Inferior parietal cortex (tissue), 1 donor: ENCODE measurements at regions not wholly inside any gene's neighbourhood (a gene's known extent, or its start where the extent isn't known, plus 50 kb on each side); places are given as distances from the start of the nearest gene placed in this dataset.
"Not testable (repeated sequence)": the region's sequence is repeated elsewhere in the genome, so short reads cannot be mapped to it uniquely, and the experiment has no call there.

Experiments
- DNase-seq: peaks from one replicate; pipeline ENCODE4 v3.0.0-alpha.2; 2016; ENCODE audit errors: extremely low spot score

DNA sequence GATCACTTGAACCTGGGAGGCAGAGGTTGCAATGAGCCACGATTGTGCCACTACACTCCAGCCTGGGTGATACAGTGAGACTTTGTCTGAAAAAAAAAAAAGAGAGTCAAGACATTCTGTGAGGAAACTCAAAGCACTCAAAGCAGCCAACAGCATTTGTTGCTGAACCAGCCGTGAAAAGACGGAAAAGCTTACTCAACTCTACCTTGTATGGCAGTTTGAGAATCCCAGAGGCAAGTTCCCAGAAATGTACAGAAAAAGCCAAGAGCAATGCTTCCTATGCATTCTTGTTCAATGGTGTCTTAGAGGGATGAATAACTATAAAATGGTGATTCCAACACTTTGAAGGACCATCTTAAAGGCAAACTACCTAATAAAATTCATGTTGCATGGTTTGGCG is 170.2 kb downstream of the HSD17B3 start:
- DNase-seq: no peak

- no peak for DNase-seq
Measured at GRCh38 chr9:96130970-96131369, 171.0 kb downstream of the HSD17B3 start.

DNA sequence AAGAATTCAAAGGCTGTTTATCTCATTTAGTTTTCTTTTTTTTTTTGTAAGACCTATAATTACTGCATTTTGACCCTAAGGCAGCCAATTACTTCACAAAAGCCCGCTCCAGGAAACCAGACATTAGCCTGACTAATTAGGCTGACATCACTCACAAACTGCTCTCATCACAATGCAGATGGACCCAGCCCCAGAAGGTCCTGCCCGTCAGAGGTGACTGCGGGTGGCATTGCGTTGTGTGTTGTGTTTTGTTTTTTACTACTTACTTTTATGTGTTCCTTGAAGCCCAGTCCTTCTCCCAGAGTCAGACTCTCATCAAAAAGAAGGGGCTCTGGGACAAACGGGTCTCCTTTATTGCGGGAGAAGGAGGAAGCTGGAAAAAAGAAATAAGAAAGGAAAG is 172.2 kb downstream of the HSD17B3 start:
- DNase-seq: no peak

GRCh38 chr9:96128880-96129279 is 173.1 kb downstream of the HSD17B3 start:
- DNase-seq: no peak

- no peak for DNase-seq
Measured at GRCh38 chr9:96126321-96126881, 175.6 kb downstream of the HSD17B3 start.

DNA sequence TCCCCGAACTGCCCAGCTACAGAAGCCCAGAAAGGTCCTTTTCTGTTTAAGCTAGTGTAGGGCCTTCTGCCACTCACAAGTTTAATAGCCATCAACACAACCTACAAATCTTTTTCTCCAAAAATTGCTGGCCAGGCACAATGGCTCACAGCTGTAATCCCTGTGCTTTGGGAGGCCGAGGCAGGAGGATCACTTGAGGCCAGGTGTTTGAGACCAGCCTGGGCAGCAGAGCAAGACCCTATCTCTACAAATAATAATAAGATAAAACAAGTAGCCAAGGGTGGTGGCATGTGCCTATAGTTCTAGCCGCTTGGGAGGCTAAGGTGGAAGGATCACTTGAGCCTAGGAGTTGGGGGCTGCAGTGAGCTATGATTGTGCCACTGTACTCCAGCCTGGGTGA is 176.4 kb downstream of the HSD17B3 start:
- DNase-seq: no peak

- no peak for DNase-seq
Measured at GRCh38 chr9:96122751-96123150, 179.2 kb downstream of the HSD17B3 start.

DNA sequence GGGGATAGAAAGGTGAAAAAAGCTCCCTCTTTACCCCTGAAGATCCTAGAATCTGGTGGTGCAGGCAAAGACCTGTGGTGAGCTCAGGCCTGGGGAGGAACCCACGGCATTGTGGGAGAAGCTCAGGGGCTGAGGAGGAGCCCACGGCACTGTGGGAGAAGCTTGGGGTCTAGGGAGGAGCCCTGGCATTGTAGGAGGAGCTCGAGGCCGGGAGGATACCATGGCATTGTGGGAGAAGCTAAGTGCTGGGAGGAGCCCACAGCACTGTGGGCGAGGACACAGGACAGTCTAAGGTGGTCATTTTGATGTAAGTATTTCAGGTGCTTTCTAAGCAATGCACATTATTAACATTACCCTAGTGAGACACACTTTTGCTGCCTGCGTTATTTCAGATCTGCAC is 179.7 kb downstream of the HSD17B3 start:
- DNase-seq: no peak

DNA sequence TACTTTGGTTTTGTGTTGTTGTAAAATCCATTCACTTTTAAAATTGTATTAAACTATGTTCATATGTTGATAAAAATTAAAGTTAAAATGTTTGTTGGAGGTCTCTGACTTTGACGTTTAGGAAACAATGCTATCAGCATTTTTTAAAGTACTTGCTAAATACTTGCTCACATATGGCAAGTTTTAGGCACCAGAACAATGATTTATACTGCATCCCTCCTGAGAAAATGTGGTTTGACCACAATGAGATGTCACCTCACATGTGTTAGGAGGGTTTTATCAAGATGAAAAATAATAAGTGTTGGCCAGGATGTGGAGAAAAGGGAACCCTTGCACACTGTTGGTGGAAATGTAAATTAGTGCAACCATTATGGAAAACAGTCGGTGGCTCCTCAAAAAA is 180.8 kb downstream of the HSD17B3 start:
- DNase-seq: no peak

DNA sequence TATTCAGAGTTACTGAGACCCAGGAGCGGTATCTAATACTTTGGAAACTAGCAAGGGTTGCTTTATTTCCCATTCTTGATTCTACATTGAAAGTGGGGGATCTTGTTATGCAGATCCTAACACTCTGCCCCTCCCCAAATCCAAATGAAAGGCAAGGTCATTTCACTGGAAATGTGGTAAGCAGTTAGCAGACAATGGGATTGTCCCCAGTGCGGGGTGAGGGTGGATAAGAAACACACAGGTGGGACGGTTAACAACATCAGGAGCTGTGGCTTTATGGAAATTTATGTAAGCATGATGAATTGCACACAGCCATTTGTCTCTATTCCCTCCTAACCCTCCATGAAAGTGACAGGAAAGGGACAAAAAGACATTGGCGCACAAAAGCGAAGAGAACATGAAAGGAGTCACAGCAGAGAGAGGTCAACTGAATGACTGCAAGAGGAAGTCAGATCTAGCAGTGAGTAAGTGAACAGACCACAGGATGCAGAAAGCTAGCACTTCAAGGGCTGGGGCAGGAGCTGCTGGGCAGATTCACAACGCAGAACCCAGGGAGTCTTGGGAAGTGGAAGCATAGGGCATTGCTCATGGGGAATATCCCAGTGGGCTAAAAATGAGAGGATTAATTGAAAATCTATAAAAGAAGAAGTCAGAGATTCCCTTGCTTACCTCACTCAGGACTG is 184.4 kb downstream of the HSD17B3 start:
- DNase-seq: no peak

DNA sequence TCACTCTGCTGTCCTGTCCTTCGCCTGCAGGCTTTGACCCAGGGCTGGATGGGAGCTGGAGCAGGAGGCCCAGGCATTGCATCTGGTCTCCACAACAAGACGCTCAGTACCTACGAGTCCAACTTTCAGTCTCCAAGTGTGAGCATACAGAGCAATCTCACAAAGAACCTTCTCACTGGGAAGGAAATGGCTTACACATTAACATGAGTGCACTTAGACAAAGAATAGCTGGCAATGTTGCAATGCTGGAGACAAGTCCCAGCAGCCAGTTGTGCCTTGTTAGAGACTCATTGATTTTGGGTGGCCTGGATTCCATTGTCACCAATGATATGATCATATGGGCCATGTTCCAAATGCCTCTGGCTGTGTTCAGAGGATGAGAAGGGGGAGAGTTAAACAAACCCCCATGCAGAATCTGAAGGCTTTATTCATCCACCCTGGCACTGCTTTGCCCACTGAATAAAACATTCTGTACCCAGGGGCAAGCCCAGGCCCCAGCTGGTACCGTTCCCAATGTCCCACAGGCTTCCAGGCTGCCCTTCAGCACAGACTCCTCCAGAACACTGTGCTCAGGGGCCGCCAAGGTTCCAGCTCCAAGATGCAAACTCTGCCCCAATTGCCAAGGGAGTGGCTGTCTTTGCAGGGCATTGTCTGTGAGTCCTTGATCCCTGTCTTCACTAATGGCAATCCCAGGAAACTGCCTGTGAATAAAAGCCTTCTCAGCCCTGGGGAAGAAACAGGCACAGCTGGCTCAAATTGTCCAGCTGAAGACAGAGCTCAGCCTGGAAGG is 185.5 kb downstream of the HSD17B3 start:
- DNase-seq: peak; percentile 95

- DNase-seq: no peak
Measured at GRCh38 chr9:96115836-96116235, 186.1 kb downstream of the HSD17B3 start.

- DNase-seq: no peak
Measured at GRCh38 chr9:96113032-96113431, 188.9 kb downstream of the HSD17B3 start.

DNA sequence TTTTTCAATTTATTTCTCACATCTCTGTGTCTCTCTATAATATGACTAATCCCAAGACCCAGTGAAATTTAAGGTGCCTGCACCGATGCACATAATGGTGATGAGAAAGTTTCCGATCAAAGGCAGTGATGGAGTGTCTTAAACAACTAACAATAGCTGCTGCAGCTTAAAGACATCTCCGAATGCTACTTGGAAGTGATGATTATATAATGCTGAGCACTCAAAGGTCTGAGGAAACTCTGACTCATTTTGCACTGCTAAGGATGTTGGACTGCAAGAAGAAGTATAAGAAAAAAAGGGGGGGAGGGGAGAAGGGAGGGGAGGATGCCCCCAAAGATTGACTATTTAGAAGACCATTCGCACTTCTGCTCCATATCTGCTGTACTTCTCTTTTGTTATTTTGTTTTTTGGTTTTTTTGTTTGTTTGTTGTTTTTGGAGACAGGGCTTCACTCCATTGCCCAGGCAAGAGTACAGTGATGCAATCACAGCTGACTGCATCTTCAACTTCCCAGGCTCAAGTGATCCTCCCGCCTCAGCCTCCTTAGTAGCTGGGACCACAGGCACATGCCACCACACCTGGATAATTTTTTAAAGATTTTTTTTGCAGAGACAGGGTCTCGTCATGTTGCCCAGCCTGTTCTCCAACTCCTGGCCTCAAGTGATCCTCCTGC is 192.2 kb downstream of the HSD17B3 start:
- no peak for DNase-seq

GRCh38 chr9:96108691-96109380 is 193.1 kb downstream of the HSD17B3 start:
- no peak for DNase-seq

DNA sequence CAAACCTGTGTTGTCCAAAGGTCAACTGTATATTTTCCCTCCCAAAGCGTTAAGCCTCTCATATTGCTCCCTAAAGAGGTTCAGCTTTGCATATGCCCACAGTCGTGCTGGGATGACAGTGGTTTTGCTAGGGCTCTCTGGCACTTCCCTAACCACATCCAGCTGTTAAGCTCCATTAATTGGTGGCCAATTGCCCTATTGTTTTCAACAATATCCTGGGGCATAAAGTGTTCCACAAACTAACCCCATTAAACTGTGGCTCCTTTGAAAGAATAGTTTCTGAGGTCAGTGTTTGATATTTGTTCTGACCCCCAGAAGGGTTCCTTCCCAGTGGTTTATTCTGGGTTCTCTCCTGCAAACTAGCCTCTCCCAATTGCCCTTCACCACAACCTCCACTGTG is 194.5 kb downstream of the HSD17B3 start:
- no peak for DNase-seq

- DNase-seq: no peak
Measured at GRCh38 chr9:96100385-96101300, 201.3 kb downstream of the HSD17B3 start.

DNA sequence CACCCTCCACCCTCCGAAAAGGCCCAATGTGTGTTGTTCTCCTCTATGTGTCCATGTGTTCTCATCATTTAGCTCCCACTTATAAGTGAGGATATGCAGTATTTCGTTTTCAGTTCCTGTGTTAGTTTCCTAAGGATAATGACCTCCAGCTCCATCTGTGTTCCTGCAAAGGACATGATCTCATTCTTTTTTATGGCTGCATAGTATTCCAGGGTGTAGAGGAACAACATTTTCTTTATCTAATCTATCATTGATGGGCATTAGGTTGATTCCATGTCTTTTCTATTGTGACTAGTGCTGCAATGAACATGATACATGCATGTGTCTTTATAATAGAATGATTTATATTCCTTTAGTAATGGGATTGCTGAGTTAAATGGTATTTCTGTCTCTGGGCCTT is 211.3 kb downstream of the HSD17B3 start:
- not testable (repeated sequence) for DNase-seq

DNA sequence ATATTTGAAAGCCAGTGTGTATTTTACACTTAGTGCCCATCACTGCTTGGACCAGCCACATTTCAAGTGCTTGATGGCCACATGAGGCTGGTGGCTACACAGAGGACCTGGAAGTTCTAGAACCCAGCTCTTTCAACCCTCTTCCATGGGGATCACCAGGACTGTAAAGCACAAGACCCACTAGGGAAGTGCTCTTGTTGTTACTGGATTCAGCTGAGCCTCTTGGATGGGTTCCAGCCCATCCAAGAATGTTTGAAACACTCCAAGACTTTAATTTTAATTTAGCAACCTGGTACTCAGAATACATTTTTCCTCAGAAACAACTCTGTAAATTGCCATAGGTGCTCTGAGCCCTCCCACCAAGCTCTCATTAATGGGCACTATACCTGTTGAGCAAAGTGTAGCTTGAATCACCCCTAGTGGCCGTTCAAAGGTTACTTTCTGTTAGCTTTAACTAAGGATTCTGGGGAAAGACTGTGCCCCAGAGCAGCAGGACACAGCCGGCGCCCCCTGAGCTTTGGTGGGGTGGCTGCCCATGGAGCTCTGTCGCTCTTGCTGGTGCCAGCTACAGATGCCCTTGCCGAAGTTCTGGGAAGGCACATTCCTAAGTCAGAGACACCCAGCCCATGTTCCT is 212.4 kb downstream of the HSD17B3 start:
- no peak for DNase-seq

GRCh38 chr9:96088510-96088909 is 213.0 kb downstream of the ERCC6L2 start:
- DNase-seq: no peak
